GM12864 (cell line): ENCODE measurements at regions not wholly inside any gene's neighbourhood (a gene's known extent, or its start where the extent isn't known, plus 50 kb on each side); places are given as distances from the start of the nearest gene placed in this dataset.
"Not testable (repeated sequence)": the region's sequence is repeated elsewhere in the genome, so short reads cannot be mapped to it uniquely, and the experiment has no call there.

Source experiments
- DNase-seq: peaks from one replicate; pipeline ENCODE4 v3.0.0-alpha.2; 2011; ENCODE audit warnings: low read depth
- H3K4me3 ChIP-seq: 2 replicates; pipeline ENCODE4 v1.5.1; 2011; ENCODE audit warnings: mild to moderate bottlenecking, low read depth, low read length, control low read depth
- TF ChIP-seq, protein P1 (sequence below): IDR thresholded peaks from 2 replicates; pipeline ENCODE4 v1.5.1; 2011; ENCODE audit warnings: low read depth, mild to moderate bottlenecking, moderate library complexity, low read length, control low read depth, inconsistent platforms; ENCODE audit errors: missing control alignments

DNA sequence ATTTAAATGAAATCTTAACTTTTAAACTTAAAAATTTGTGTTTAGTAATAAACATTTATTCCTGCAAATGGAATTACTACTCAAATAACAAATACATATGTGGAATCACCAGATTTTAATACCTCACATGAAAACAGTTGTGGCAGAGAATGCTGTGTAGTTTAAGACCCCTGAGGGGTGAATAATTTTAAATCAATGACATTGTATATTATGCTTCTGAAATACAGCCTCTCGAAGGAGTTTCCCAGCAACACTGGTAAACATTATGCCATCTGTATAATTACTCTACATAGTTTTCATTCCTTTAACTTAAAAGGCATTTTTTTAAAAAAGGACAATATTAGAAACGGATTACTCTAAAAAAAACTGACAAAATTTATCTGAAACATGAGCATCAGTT is 2313.3 kb downstream of the ARAP2 start:
- H3K4me3 ChIP-seq: no peak overlapping the region
- TF ChIP-seq, protein P1, sequence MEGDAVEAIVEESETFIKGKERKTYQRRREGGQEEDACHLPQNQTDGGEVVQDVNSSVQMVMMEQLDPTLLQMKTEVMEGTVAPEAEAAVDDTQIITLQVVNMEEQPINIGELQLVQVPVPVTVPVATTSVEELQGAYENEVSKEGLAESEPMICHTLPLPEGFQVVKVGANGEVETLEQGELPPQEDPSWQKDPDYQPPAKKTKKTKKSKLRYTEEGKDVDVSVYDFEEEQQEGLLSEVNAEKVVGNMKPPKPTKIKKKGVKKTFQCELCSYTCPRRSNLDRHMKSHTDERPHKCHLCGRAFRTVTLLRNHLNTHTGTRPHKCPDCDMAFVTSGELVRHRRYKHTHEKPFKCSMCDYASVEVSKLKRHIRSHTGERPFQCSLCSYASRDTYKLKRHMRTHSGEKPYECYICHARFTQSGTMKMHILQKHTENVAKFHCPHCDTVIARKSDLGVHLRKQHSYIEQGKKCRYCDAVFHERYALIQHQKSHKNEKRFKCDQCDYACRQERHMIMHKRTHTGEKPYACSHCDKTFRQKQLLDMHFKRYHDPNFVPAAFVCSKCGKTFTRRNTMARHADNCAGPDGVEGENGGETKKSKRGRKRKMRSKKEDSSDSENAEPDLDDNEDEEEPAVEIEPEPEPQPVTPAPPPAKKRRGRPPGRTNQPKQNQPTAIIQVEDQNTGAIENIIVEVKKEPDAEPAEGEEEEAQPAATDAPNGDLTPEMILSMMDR: no peak
- DNase-seq: no peak

DNA sequence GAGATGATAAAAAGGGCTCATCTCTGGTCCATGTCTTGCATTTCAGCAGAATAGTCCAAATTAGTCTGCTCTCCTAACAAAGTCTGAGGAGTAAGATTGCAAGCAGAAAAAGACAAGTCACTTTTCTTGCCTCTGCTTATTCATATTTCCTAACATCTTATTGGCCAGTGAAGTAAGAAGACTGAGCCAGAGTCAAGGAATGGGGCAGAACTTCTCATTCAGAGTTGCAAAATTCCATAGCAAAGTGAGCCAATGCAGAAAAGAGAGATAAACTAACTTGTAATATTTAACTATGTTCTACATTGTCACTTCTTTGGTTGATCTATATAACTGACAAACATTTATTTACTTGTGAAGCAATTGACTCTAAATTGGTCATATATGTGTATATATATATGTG is 2304.0 kb downstream of the ARAP2 start:
- H3K4me3 ChIP-seq: no peak overlapping the region
- TF ChIP-seq, protein P1: no peak
- no peak for DNase-seq

DNA sequence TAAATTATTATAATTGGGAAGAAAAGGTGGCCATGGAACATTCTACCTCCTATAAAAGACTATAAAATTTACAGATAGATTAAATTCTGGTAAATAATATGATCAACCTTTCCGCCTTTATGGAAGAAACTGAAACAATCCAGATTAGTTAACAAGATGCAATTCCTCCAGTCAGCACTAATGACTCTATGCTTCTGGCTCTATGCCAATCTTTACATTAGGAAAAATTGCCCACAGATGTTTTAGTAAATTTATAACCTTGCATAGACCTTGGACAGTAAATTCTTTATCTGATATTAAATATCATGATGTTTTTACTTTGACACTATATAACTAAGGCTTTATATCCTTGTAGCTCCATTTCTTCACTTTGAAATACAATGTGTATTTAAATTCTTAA is 2302.5 kb downstream of the ARAP2 start:
- TF ChIP-seq, protein P1: no peak
- no peak overlapping the region for H3K4me3 ChIP-seq
- DNase-seq: no peak

DNA sequence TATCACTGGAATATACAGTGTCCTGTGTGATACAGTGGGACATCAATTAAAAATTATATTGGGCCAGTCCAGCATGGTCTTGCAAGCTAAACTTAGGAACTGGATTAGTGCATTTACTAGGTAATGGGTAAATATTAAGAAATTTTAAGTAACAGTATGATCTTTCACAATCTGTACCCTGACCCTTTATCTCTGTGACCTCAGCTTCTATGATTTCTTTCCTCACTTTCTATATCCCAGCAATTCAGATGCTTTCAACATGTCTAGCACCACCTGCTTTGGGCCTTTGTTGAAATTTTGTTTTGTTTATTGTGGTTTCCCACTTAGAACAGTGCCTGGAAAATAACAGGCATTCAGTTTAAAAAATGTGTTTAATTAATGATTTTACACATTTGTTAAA is 2295.4 kb downstream of the ARAP2 start:
- TF ChIP-seq, protein P1: no peak
- no peak overlapping the region for H3K4me3 ChIP-seq
- DNase-seq: no peak

DNA sequence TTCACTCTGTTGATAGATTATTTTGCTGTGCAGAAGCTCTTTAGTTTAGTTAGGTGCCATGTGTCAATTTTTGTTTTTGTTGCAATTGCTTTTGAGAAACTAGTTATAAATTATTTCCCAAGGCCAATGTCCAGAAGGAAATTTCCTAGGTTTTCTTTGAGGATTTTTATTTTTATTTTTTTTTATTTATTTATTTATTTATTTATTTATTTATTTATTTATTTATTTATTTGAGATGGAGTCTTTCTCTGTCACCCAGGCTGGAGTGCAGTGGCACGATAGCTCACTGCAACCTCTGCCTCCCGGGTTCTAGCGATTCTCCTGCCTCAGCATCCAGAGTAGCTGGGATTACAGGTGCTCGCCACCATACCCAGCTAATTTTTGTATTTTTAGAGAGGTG is 2290.5 kb downstream of the ARAP2 start:
- not testable (repeated sequence) for DNase-seq, H3K4me3 ChIP-seq

DNA sequence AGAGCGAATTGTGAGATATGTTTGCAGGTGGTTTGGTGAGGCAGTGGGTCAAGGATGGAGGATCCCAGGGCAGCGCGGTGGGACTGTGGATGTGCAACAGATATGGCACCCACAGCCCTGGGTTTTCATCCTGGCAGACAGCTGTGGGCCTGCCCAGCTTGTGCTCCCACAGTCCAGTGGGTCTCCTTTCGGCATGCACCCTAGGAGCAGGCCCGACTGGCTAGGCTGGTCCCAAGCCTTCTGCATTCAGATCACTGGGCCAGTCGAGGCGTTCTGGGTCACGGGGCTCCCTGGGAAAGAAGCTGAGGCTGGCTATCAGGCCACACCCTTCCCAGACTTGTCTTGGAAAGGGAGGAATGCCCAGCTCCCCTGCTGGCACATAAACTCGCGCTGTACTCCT is 2289.6 kb downstream of the ARAP2 start:
- TF ChIP-seq, protein P1: no peak
- no peak overlapping the region for H3K4me3 ChIP-seq
- DNase-seq: no peak

DNA sequence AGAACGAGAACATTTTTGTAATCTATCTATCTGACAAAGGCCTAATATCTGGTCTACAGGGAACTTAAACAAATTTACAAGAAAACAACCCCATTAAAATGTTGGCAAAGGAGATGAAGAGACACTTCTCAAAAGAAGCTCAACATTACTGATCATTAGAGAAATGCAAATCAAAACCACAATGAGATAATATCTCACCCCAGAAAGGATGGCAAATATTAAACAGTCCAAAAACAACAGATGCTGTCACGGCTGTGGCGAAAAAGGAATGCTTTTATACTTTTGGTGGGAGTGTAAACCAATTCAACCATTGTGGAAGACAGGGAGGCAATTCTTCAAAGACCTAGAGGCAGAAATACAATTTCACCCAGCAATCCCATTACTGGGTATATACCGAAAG is 2284.8 kb downstream of the ARAP2 start:
- TF ChIP-seq, protein P1: no peak
- no peak for DNase-seq
- H3K4me3 ChIP-seq: no peak overlapping the region

DNA sequence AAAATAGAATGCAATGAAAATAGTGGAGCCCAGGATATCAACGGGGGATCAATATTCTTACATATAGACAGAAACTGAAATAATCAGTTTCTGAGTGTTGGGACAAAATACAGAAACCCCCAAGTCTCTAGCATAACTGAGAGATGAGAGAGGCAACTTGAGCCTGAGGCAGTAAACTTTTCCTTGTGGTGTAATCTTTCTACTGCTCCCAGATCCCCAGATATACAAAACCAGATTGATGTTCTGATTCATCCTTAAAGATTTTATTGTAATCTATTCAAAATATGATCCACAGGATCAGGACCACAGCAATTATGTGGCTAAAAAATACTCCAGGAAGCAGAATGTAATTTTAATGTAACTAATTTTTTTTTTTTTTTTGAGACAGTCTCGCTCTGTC is 2282.6 kb downstream of the ARAP2 start:
- TF ChIP-seq, protein P1: no peak
- H3K4me3 ChIP-seq: no peak overlapping the region
- no peak for DNase-seq
